T-cell (primary cell): ENCODE measurements at regions not wholly inside any gene's neighbourhood (a gene's known extent, or its start where the extent isn't known, plus 50 kb on each side); places are given as distances from the start of the nearest gene placed in this dataset.
A peak's percentile ranks its signal among the peaks of the same experiment; 100 is the strongest.
"Not testable (repeated sequence)": the region's sequence is repeated elsewhere in the genome, so short reads cannot be mapped to it uniquely, and the experiment has no call there.

Source experiments
- ATAC-seq, 4 experiments: fragments of 200-7000 bp in 3 of 4; fragments of 150-1000 bp in 1 of 4; cut with Tn5 transposase; replicated peaks in 1 of 4; 1 replicate in 3 of 4; 2 replicates in 1 of 4; pipeline ENCODE4 v1.10.0; 2021; ENCODE audit warnings: moderate library complexity in 3 of 4, mild to moderate bottlenecking in 2 of 4, moderate number of reproducible peaks in 1 of 4
- CTCF ChIA-PET, 2 donors: fragments of 300-600 bp; sonication (Branson Sonifier 250); formaldehyde crosslinking; loops; one replicate each; lab custom pipeline; 2022; ENCODE audit warnings: antibody characterized with exemption in 2 of 2; lab: Charles Lee
- POLR2A ChIA-PET, 2 donors: fragments of 300-600 bp; sonication (Branson Sonifier 250); formaldehyde crosslinking; loops; one replicate each; lab custom pipeline; 2022; ENCODE audit warnings: antibody characterized with exemption in 2 of 2; lab: Charles Lee
- DNase-seq, 35 experiments: peaks; one replicate each; pipeline versions ENCODE4 v3.0.0 to v3.0.0-alpha.2; 2013 to 2023
- H3K27ac ChIP-seq: one replicate; pipeline ENCODE4 v1.5.1; 2013; ENCODE audit warnings: low read length
- H3K27me3 ChIP-seq, 2 experiments: replicated peaks in 1 of 2; 1 replicate in 1 of 2; 2 replicates in 1 of 2; pipeline versions ENCODE4 v1.6.1 to v1.7.0; 2013; ENCODE audit warnings: low read length in 1 of 2, mixed read lengths in 1 of 2; ENCODE audit not compliant: control insufficient read depth in 2 of 2, insufficient read depth in 2 of 2; ENCODE audit errors: extremely low read depth in 1 of 2
- H3K36me3 ChIP-seq, 2 donors: 1 replicate in 1 of 2; 2 replicates in 1 of 2; pipeline versions ENCODE4 v1.6.1 to v1.7.0; 2013; ENCODE audit warnings: low read length in 1 of 2; ENCODE audit not compliant: control insufficient read depth in 2 of 2, insufficient read depth in 1 of 2; ENCODE audit errors: extremely low read depth in 1 of 2
- H3K4me1 ChIP-seq, 2 experiments: 1 replicate in 1 of 2; 2 replicates in 1 of 2; pipeline versions ENCODE4 v1.6.1 to v1.7.0; 2013; ENCODE audit warnings: low read length in 2 of 2, mixed read lengths in 1 of 2; ENCODE audit not compliant: insufficient read depth in 2 of 2, control insufficient read depth in 1 of 2; ENCODE audit errors: extremely low read depth in 1 of 2
- H3K4me3 ChIP-seq, 2 donors: 1 replicate in 1 of 2; 2 replicates in 1 of 2; pipeline versions ENCODE4 v1.5.1 to v1.7.0; 2013; ENCODE audit warnings: mild to moderate bottlenecking in 2 of 2, low read length in 1 of 2, moderate library complexity in 1 of 2; ENCODE audit not compliant: control insufficient read depth in 1 of 2; ENCODE audit errors: extremely low read depth in 1 of 2
- H3K9me3 ChIP-seq: 2 replicates; pipeline ENCODE4 v1.7.0; 2013
- H3K27ac Mint-ChIP-seq, 2 donors: one replicate each; pipeline ENCODE4 v1.8.0; 2020 to 2021; ENCODE audit warnings: mild to moderate bottlenecking in 2 of 2, mixed read lengths in 2 of 2
- H3K27me3 Mint-ChIP-seq, 2 donors: one replicate each; pipeline ENCODE4 v1.8.0; 2021 to 2022; ENCODE audit warnings: mixed read lengths in 2 of 2
- H3K36me3 Mint-ChIP-seq: one replicate; pipeline ENCODE4 v1.8.0; 2021; ENCODE audit warnings: mixed read lengths
- H3K4me1 Mint-ChIP-seq, 3 donors: one replicate each; pipeline ENCODE4 v1.8.0; 2020 to 2022; ENCODE audit warnings: mixed read lengths in 3 of 3, mild to moderate bottlenecking in 1 of 3
- H3K4me3 Mint-ChIP-seq, 3 donors: one replicate each; pipeline ENCODE4 v1.8.0; 2020 to 2022; ENCODE audit warnings: mild to moderate bottlenecking in 3 of 3, mixed read lengths in 3 of 3, moderate library complexity in 3 of 3
- H3K9me3 Mint-ChIP-seq, 3 donors: one replicate each; pipeline ENCODE4 v1.8.0; 2020 to 2022; ENCODE audit warnings: mixed read lengths in 3 of 3
- WGBS: methylation state at CpG from one replicate; pipeline ENCODE4 v1.1.5; 2013; ENCODE audit warnings: missing lambda C conversion rate; ENCODE audit not compliant: insufficient coverage; 5-methylcytosine and 5-hydroxymethylcytosine counted together

DNA sequence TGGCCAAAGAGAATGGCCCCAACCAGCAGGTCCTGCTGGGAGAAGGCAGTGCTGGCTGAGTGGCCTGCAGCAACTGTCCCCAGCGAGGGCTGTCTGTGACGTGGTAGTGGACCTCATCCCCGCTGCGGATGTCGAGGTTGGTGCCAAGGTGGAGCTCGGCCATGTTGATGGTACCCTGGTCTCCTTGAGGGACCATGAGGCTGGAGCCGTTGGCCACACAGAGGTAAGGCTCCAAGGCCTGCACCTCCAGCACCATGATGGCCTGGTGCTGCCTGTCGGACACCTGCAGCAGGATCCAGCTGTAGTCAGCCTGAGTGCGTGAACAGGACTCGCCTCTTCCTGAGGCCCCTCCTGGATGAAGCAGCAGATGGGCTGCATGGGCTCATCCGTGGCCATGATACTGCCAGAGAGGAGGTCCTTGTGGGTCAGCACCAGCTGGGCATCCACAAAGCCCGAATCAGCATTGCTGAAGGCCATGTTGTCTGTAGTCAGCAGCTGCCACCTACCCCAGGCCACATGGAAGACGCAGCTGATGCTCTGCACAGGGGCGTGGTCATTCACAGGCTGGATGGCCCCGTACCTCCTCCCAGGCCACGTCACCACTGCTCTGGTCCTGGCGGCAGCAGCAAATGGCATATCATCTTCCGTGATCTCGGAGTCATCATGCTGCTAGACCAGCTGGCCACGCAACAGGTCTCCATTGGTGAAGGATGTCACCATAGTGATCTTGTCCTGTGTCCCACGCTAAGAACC, 167.5 kb downstream of the GOLGA6L4 start:
- Mint-ChIP-seq H3K4me3 (no peak overlapping the region), H3K36me3 (no peaks in the 10 kb centered on the region), H3K27me3 (no peaks in the 10 kb centered on the region), H3K4me1 (no peaks in the 10 kb centered on the region), H3K27ac (no peak overlapping the region), H3K9me3 (no peaks in the 10 kb centered on the region)
- DNase-seq (peak in 1 of 35 experiments; percentile 10), ATAC-seq (no peak)
- ChIA-PET CTCF (interaction anchor here in 1 of 2 donors (0.5 kb wide), 1 partner anchor 684 kb away, joined by 3 read pairs; no protein-coding TSS in a partner anchor), POLR2A (no interaction called here)
- no peak overlapping the region for H3K4me3 ChIP-seq
- WGBS, result 82% methylated on average over 21 of the region's 21 CpGs
- H3K27ac ChIP-seq, result no peak overlapping the region
- H3K27me3 ChIP-seq, result peaks cover 0 to 8% of the 10 kb centered on the region in 2 experiments
- H3K4me1 ChIP-seq, result no peaks in the 10 kb centered on the region
- no peaks in the 10 kb centered on the region for H3K36me3 ChIP-seq
- no peaks in the 10 kb centered on the region for H3K9me3 ChIP-seq

DNA sequence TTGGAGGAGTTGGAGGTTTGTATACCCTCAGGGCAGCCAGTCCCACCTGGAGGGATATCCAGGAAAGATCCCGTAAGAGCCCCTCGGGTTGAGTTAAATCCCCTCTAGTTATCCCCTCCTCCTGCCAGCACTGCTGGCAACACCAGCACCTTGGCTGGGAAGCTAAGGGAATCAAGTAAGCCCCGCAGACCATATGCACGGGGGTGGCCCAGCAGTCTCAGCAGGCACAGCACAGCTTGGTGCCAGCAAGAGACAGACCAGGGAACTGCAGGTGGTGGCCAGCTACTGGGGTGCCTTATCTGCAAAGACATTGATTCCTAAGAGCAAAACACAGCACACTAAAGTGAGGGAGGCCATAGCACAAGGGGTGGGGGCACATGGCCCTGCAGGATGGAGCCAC, 173.8 kb downstream of the GOLGA6L4 start:
- H3K4me1 Mint-ChIP-seq, CTCF ChIA-PET, H3K27ac Mint-ChIP-seq, H3K4me3 ChIP-seq, POLR2A ChIA-PET, H3K4me1 ChIP-seq, H3K27me3 Mint-ChIP-seq, DNase-seq, ATAC-seq, H3K27me3 ChIP-seq, H3K36me3 ChIP-seq, H3K36me3 Mint-ChIP-seq, H3K4me3 Mint-ChIP-seq, H3K27ac ChIP-seq, H3K9me3 ChIP-seq, H3K9me3 Mint-ChIP-seq: not testable (repeated sequence)
- WGBS, result no CpG with 5 or more reads among the region's 4 CpGs

DNA sequence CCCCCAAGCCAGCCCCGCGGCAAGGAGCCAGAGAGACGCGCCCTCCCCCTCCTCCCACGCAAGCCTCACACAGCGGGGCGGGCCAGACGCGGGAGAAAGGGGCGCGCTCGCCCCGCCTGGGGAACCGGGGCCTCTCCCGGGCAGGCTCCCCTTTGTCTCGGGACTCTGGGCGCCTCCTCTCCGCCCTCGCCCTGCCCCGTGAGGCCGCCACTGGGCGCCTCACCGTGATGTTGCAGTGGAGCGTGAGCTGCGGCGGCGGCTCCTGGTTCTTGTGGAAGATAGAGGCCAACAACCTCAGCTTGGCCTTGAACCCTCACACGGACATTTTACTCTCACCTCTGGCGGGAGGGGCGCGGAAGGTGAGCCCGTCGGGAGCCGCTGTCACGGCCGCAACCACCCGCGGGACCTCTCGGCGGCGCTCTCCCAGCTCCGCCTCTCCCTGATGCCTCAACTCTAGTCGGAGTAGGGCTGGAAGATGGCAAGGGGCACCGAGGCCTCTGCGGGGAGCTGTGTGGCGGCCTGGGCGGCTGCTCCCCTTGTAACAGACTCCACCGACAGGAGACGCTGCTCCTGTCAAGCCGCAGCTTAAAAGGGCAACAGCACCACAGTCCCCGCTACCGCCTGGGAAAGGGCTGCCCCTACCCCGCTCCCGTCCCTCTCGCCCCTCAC, 179.2 kb upstream of the ZSCAN2 start:
- H3K36me3 Mint-ChIP-seq, H3K27me3 ChIP-seq, H3K9me3 Mint-ChIP-seq, POLR2A ChIA-PET, H3K4me1 Mint-ChIP-seq, H3K36me3 ChIP-seq, H3K27me3 Mint-ChIP-seq, ATAC-seq, H3K4me1 ChIP-seq, H3K27ac ChIP-seq, H3K27ac Mint-ChIP-seq, H3K4me3 Mint-ChIP-seq, H3K9me3 ChIP-seq, CTCF ChIA-PET: not testable (repeated sequence)
- H3K4me3 ChIP-seq, result peak overlapping the region in 1 of 2 donors; percentile 23
- no CpG with 5 or more reads among the region's 55 CpGs for WGBS
- peak in 7 of 35 experiments; percentile 7 to 28 (median 21) for DNase-seq

DNA sequence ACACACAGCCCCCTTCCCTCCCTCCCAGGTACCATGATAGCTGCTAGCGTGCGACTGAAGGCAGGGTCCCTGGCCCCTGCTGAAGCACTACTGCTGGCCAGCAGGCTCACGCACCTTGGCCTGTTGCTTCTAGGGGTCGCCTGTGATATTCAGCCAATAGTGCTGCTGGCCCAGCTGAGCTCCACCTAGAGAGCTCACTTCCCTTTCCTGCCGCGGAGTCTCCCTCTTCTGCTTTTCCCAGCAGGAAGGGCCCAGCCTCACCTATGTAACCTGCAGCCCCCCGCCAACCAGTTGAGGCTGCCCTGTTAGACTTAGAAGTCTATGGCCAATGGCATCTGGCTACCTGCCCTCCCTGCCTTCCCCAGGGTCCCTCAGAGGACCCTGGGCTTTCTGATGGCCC, 175.5 kb upstream of the ZSCAN2 start:
- WGBS, result no CpG with 5 or more reads among the region's 7 CpGs
- peak in 1 of 35 experiments; percentile 1 for DNase-seq
- H3K9me3 ChIP-seq, H3K9me3 Mint-ChIP-seq, CTCF ChIA-PET, H3K4me1 ChIP-seq, H3K36me3 ChIP-seq, H3K36me3 Mint-ChIP-seq, H3K4me3 Mint-ChIP-seq, H3K27me3 ChIP-seq, H3K4me3 ChIP-seq, ATAC-seq, H3K4me1 Mint-ChIP-seq, POLR2A ChIA-PET, H3K27ac Mint-ChIP-seq, H3K27ac ChIP-seq, H3K27me3 Mint-ChIP-seq: not testable (repeated sequence)

DNA sequence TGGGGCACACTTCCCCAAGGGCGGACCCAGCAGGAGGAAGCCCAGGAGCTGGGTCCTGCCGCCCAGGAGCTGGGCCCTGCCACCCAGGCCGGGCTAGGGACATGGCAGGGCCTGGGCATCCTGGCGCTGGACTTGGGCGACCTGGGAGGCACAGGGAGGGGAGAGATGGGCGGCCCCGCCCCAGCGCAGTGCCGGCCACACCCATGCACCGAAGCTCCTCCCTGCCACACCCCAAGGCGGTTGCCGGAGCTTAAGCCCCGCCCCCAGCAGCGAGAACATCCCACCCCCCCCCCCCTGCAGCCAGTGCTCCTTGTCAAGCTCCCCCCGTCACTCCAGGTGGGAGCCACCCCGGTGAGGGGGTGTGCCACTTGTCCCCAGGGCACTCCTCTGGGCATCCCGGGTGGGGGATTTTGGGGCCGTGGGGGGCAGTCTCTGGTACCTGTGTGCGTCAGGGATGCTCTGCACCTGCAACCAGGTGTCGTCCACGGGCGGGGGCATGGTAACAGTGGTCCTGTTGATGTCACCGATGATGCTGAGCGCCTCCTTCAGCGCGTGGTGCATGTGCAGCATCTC, 127.4 kb upstream of the ZSCAN2 start:
- H3K27me3 Mint-ChIP-seq, CTCF ChIA-PET, H3K27ac ChIP-seq, ATAC-seq, H3K36me3 Mint-ChIP-seq, POLR2A ChIA-PET, DNase-seq, H3K4me1 ChIP-seq, H3K9me3 ChIP-seq, H3K27me3 ChIP-seq, H3K27ac Mint-ChIP-seq, H3K4me3 ChIP-seq, H3K4me3 Mint-ChIP-seq, H3K9me3 Mint-ChIP-seq, H3K4me1 Mint-ChIP-seq, H3K36me3 ChIP-seq: not testable (repeated sequence)
- WGBS, result no CpG with 5 or more reads among the region's 26 CpGs

DNA sequence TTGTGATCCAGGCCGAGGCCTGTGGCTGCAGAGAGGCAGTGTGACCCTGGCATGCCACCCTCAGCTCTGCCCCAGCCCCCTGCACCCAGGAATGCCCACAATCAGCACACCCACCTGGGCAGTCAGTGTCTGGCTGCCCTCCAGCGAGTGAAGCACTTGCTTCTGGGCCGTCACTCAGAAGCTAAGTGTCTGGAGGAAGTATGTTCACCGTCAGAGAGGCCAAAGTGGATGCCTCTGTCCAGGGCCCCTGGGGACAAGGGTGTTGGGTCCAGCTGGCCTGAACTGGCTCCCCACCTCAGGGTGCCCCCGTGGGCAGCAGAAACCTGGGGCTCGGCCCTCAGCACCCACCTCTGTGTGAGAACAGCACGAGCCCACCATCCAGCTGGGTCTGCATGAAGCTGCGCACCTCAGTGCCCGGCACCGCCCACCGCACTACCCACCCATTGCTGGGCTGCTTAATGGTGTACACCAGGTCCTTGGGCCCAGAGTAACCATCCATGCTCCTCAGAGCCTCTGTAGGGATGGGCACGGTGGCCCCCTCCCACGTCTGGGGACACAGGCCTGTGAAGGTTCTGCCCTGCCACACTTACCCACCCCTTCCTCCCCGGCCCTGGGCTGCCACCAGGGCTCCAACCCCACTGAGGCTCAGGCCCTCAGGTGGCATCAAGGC, 124.3 kb upstream of the ZSCAN2 start:
- H3K4me1 ChIP-seq, H3K4me3 ChIP-seq, CTCF ChIA-PET, POLR2A ChIA-PET, H3K36me3 Mint-ChIP-seq, H3K4me1 Mint-ChIP-seq, DNase-seq, H3K27ac ChIP-seq, H3K27ac Mint-ChIP-seq, H3K4me3 Mint-ChIP-seq, H3K27me3 ChIP-seq, H3K27me3 Mint-ChIP-seq, H3K9me3 ChIP-seq, ATAC-seq, H3K9me3 Mint-ChIP-seq, H3K36me3 ChIP-seq: not testable (repeated sequence)
- WGBS, result no CpG with 5 or more reads among the region's 14 CpGs
